NCI-H524 (cell line): ENCODE measurements at regions not wholly inside any gene's neighbourhood (a gene's known extent, or its start where the extent isn't known, plus 50 kb on each side); places are given as distances from the start of the nearest gene placed in this dataset.

ENCODE experiments used
- DNase-seq, 2 experiments: peaks; one replicate each; lab custom pipeline; 2025; lab: John Stamatoyannopoulos, UW

DNA sequence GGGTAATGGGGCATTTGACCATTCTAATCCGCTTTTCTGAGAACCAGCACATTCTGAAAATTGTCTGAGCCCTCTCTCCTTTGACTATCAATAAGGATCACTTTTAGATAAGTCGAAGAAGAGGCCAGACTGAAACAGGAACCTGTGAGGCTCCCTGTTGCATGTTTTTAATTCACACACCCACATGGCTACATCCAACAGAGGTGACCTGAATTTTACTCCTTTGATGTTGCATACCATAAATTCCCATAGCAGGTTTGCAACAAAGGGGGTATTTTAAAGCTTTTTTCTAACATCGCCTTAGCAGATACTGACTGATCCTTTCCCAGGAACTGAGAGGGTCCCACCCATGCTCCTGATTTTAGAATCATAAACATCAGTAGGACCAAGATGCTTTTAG, 450.8 kb downstream of the USP25 start:
- DNase-seq: no peak

- no peak for DNase-seq
These were observed 451.2 kb downstream of the USP25 start for GRCh38 chr21:16181018-16181417.

DNA sequence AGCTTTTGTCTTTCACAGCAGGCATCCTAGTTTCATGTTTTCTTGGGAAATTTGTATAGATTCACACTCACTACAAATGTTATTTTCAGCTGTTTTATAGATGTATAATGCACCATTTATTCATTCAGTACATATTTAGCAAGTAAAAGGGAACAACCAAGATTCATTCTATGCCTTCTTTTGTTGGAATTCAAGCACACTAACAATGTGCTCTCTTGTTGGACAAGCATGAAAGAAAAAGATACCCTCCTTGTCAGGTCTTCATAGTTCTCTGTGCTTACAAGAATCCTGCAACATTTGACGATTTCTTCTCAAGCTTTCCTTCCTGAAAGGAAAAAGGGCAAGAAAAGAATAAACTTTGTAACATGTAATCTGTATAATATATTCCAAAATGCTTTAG, 456.0 kb downstream of the USP25 start:
- no peak for DNase-seq

- DNase-seq: no peak
These were observed 457.0 kb downstream of the USP25 start for GRCh38 chr21:16186742-16187141.

DNA sequence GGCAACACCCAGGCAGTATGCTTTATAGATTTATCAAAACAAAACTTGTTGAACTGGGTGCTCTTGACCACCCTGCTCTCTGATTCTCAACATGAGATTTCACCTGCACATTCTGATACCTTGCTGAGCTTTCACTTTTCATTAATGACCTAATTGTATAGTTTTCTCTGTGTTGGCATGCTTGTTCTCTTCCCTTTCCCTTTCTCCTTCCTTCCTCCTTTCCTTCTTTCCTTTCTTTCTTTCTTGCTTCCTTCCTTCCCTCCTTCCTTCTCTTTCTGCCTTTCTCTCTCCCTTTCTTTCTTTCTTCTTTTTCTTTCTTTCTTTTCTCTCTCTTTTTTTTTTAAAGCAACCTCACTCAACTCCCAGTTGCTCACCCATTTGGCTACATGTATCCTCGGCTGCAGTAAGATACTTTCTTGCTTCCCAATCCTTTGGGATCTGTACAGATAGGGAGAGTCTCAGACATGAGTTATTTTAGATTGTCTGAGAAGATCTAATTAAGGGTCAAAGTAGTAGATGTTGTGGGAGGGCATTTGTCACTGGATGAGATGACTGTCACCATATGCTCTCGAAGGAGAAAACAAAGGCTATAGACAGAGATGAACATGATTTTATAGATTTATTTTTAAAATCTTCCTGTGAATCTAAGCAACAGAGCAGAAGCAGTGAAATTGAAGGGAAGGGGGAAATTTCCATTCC, 458.0 kb downstream of the USP25 start:
- no peak for DNase-seq

- DNase-seq: no peak
These were observed 463.1 kb downstream of the USP25 start for GRCh38 chr21:16192902-16193301.

GRCh38 chr21:16193496-16194094, 463.8 kb downstream of the USP25 start:
- DNase-seq: no peak

GRCh38 chr21:16194095-16194787, 464.5 kb downstream of the USP25 start:
- DNase-seq: no peak

DNA sequence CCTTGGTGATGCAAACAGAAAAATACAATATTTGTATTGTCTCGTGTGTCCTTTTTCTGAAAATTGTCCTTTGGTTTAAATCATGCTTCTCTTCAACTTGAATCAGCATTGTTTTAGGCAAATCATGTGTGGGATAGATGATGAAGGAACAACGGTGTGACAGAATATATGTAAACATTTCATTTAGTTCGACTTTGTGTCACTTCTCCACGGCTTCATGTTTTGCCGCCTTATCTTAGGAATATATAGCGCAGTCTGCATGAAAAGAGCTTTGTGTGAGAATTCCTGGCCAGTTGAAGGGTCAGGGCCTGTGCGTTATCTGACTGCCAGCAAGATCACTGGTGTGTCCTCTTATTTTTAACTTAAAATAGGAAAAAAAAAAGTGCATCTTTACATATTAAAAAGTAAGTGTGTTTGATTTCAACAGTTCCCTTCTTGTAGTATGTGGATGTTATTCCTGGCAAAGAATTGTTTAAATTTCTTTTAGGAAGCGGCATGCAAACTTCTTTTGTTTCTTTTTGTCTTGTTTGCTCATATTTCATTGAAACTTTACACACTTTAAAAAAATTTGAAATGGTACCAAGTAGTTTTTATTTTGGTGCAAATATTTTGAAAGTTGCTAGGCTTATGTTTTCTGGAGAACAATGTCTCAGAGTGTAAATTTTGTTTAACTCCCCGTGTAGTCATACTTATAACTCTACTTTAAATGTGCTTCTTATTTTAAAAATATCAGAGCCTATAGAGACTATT, 465.2 kb downstream of the USP25 start:
- DNase-seq: no peak

DNA sequence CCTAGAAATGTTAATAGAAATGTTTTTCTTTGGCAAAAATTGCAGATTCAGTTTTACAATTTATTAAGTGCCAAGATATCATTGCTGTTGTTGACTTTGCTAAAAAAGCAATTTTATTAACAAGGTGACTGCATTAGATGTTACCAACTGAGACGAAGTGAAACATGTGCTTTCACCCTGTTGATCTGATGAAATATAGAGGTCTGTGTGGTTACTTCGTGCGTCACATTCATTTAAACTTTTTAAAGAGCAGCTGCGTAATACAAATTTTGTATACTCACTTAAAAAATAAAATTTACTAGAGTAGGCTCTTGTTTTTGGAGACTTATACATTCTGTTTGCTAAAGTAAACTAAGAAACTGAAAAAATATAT, 465.7 kb downstream of the USP25 start:
- DNase-seq: no peak

GRCh38 chr21:16196001-16196400, 466.2 kb downstream of the USP25 start:
- no peak for DNase-seq

DNA sequence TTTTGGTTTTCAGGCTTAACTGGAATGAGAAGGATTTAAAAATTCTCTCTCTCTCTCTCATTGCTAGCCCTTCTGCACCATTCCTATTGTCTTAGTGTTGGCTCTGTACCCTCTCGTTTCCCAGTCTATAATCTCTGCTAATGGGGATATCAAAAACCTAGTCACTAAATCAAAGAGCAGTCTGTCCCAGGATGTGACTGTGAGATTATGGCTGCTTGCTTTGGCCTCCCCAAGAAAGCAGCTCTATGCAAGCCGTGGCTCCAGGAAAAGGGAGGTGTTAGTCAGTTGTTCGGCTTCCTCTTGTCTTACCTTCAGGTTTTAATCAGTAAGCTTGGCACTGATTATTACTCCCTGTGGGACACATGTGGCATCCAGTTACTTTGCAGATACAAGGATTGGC, 468.8 kb downstream of the USP25 start:
- peak in 1 of 2 experiments; percentile 21 for DNase-seq

GRCh38 chr21:16199539-16199938, 469.8 kb downstream of the USP25 start:
- DNase-seq: no peak

DNA sequence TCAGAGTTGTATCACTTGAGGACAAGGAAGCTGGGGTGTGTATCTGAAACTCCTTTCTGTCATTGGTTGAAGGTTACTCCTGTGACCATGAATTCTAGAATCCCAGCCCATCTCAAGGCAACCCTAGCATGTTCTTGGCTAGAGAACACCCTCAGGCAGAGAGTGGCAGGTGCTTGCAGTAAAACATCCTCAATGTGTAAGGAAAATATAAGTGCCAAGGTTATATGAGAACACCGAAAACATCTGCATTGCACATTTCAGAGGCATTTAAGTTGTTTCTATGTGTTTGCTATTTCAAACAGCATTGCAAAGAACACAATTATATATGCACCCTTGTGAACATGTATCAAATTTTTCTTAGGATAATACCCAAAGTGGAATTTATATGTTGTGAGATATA, 471.9 kb downstream of the USP25 start:
- DNase-seq: no peak

DNA sequence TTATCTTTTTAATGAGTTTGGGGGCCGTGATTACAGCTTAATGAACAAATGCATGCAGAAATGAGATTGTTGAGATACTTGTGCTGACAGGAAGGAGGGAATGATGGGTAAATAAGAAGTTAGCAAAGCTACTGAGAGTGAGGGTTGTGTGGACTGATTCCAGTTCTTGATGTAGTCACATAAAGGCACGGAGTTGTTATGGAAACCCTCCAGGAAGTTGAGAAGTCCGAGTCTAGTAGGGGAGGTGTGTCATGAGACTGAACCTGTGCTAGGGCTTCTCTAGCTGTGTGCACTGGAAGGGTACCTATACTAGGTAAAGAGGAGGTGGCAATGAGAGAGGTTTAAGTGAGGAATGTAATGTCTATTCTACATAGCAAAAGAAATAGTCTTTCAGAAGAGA, 475.7 kb downstream of the USP25 start:
- no peak for DNase-seq

DNA sequence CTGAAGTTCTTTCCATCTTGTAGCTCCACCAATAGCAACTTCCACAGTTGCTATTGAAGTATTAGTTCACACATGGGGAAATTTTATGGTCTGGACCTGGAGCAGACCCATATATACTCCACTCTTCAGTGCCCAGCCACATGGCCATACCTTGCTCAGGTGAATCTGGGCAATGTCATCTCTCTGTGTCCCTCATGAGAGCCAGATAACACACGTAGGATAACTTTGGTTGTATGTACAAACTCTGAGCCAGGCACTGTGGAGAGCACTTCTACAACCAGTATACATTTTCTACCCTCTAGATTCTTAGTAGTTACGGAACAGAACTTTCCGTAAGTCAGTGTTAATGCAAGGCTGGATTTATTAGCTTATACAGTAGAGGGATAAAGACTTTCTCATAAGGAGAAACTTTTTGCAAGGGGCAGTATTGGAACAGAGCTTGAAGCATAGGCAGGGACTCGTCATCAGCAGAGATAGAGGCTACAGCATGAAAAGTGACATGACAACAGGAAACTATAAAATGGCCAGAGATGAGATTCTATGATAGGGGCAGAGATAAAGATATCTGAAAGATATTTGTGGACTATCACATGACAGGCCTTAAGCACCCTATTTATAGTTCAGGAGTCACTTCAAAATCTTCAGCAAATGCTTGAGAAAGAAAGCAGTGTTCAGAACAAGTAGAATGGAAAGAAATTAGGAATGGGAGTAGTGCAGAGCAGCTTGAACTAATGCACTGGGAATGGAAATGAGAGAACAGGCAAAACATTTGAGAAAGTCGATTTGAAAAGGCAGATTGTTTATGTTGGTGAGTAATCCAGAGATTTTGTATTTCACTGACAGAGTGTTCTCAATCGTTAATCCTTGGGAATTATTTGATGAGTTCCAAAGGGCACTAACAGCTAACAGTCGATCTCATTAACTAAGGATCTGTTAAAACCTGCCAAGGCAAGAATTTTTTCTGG, 481.8 kb downstream of the USP25 start:
- peak in 1 of 2 experiments; percentile 23 for DNase-seq

DNA sequence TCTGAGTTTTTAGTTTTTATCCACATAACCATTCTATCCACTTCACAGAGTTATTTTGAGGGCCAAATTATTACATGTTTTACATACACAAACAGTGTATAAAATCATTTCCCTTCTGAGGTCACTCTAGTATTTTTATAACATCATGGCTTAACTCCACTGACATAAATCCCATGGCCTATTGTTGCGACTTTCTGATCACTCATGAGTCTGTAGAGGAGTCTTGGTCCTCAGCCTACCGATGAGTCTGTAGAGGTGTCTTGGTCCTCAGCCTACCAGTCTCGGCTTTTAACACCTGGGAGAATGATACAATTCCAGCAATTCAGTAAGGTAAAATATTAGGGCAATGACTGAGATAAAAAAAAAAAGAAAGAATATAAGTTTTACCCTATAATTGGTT, 483.7 kb downstream of the USP25 start:
- DNase-seq: no peak

DNA sequence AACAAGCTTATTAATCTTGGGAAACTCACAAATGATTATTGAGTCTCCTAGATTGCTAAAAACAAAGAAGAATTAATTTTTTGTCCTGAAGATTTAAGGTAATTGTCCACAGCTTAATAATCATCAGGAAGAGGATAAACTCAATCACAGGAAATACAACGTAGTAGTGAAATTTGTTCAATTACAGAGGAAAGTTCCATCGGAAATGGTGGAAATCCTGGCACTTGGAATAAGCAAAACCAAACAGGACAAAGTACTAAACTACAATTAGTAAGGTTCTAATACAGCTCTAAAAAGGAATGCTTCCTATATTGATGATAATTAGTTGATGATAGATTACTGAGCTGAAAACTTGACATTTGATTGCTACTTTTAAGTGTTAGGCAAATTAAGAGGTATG, 485.4 kb downstream of the USP25 start:
- no peak for DNase-seq

- peak in 1 of 2 experiments; percentile 21 for DNase-seq
These were observed 485.9 kb downstream of the USP25 start for GRCh38 chr21:16215663-16216183.

DNA sequence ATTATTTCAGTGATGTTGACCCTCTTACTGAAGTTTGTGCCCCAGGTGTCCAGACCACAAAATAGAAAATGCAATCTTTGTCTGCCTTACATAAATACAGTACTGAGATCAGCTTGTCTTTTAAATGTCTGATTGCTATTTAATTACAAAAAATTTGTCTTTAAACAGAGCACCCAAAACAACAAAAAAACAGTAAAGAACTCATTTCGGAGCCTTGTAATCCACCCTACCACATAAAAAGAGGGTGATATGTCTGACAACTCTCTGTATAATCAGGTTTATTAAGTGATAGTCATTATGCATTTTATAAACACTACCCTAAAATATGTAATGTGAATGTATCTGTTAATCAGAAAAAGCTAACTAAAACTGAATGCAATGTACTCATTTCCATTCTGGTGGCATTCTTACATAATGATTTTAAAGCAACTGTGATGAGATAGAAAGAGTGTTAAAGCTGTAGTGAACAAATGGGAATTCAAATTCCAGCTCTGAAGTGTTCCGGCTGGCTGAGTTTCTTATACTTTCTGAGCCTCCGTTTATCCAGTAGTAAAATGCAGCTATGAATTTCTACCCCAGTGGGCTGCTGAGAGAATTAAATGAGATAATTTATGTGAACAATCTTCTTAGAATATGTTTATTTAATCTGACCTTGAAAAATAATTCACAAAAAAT, 486.6 kb downstream of the USP25 start:
- peak in 1 of 2 experiments; percentile 5 for DNase-seq
